ENCODE measurements at regions not wholly inside any gene's neighbourhood (a gene's known extent, or its start where the extent isn't known, plus 50 kb on each side); places are given as distances from the start of the nearest gene placed in this dataset.
A peak's percentile ranks its signal among the peaks of the same experiment; 100 is the strongest.

DNA sequence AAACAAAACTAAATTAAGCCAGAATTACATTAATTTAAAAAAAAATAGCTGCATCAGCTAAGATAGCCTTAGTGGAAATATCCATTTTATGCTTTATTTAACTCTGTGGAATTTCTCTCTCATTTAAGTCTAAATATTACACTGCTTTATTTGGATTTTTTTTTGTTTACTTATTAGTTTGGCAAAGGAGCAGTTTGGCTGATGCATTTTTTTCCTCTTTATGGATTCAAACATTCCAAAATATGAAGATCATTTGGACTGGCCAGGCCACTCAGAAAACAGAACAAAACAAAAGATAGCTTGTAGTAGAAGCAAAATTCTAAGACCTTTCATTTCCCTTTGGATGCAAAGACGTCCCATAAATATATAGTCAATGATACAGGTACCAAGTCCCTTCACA lies 707.3 kb upstream of the UBE2E2 start:
- DNase-seq = no peak

DNA sequence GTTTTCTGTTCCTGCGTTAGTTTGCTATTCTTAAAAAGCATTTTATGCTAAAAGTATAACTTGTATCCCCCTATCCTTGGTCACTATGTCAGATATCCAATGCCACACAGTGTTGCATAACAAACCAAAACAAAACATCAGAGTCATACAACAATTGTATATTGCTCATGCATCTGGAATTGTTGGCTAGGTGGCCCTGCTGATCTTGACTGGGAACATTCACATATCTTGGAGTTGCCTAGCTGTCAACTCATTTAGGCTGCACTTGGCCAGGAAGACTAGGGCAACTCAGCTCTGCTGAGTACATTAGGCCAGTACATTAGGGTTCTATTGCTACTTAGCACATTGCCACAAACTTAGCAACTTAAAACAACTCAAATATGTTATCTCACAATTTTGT lies 706.5 kb upstream of the UBE2E2 start:
- DNase-seq = no peak

DNA sequence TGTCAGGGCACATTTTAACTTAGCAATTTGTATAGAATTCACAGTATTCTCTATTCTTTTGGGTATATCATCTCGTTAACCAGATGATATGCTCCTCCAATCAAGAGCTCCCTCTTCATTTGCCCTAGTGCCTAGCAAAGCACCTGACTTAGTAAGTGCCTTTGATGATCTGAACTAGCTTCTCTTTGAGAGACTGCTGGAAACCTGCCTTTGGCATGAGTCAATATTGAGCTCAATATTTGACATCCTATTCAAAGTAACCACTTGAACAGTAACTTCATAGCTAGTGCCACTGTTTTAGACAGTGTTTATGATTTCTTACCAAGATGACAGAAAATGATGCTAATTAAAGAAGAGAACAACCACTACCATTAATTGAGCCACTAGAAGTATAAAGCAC lies 696.3 kb upstream of the UBE2E2 start:
- DNase-seq = no peak

DNA sequence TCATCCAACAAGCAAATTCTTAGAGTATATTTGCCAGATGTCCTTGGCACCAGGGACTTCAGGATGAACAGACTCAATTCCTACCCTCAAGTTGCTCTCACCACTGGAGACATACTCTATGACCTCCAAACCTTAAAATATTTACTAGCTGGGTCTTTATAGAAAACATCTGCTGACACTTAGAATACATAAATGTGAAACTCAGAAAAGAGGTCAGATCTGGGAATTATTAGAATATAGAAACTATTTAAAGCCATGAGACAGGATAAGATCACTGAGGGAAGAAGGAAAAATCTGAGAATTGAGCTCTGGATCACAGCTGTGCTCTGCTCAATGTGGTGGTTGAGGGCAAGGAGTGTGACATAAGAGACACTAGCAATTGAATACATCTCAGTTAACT lies 695.4 kb upstream of the UBE2E2 start:
- no peak for DNase-seq

DNA sequence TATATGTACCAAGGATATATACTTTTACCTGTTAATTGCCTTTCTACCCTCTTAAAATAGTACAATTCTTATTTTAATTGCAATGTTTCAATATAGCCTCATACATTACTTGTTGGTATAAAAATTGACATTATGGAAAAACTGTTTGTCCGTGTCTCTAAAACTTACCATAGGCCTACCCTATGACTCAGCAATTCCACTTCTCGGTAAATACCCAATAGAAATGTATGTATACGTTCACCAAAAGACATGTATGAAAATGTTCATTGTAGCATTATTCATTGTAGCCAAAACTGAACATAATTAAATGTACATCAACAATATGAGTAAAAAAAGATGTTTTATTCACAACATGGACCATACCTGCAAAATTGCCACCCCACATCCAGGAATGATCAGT lies 679.2 kb upstream of the UBE2E2 start:
- no peak for DNase-seq

DNA sequence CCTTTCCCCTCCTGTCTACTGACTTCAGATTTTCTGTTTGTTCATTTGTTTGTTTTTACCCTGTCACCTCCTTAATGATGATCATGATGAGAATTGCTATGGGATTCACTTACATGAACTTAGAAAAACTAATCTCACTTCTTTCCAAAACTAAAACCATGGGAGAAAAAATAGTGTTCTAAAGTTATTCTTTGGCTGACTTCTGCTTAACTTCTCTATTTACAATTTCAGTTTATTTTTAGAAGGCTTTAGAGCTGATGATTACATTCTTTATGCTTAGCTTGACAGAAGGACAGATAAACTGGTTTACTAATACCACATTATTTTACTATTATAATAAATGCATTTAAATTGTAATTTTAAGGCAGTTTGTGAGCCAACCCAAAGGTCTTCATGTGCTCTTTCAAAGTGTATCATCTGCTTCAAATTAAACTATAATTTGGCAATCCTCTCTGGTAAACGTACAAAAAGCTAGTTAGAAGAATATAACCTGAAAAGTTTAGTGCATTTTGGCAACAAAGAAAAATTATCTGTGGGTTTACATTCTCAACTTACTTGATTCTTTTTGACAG lies 676.8 kb upstream of the UBE2E2 start:
- DNase-seq = no peak

DNA sequence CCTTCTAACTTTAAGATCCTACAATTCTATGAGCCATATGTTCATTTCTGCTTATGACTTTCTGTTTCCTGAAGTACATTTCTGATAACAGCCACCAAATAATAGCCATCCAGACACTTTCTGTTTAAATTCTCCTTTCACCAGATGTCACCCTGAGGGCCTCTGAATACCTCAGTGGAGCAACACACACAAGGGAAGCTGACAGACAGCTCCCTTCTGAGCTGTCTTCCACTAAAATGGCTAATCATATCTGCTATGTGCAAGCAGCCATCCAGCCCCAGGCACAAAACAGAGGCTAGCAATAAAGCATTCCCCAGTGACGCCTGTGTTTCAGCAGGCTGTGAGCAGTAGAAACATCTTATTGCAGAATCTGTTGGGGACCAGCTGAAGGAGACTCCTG lies 666.6 kb upstream of the UBE2E2 start:
- DNase-seq = no peak

DNA sequence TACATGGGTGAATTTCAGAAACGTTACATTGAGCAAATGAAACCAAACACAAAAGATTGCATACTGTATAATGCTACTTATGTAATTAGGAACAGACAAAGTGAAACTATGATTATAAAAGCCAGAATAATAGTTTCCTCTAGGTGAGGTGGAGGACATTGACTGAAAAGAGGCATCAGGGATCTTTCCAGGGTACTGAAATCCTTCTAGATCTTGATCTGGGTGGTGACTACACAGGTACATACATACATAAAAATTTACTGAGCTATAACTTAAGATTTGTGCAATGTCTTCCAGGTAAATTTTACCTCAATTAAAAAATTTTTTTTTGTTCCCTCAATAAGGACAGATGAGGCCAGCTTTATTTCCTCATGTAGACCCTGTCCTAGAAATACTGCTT lies 665.6 kb upstream of the UBE2E2 start:
- no peak for DNase-seq

DNA sequence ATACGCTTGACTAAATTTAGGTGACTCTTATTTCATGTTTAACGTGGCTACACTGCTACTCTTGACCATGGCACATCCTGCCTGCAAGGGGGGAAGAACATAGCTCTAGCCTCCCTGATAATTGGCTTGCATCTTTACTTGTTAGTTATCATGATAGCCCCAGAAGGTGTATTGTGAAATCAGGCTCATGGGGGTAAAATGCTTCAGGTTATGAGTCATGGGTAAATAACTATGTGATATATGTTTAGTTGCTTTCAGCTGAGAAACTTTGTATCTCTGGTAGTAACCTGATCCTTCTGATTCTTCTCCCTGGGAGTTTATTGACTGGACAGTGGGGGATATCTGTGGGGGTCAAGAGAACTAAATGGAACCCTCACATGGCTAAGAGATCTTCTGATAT lies 660.8 kb upstream of the UBE2E2 start:
- DNase-seq = no peak

DNA sequence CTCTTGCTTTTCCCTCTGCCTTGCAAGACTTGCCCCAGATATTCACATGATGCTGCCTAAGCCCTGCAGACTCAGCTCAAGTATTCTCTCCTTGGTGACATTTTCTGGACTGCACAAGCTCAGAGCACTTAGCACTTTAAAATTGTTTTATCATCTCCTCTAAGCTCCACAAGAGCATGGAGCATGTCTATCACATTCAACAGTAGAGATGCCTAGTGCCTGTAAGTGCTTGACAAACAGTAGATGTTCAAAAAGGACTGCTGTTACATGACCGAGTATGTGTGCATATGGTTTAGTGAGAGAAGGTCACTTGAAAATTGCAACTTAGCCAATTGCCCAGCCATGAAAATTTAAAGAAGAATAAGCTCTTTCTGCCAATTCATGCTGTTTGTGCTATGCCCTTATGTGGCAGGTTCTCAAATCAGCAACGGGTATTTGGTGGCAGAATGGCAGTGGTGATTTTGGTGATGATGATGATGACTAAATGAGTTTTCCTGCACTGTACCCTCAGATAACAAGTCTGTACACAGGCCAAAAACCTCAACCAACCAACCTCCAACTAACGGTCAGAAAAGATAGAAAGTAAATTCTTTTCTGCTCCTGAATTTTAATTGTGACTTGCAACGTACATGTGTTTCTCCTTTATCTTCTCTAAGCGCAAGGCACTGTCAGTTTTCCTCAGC lies 647.2 kb upstream of the UBE2E2 start:
- DNase-seq = no peak

DNA sequence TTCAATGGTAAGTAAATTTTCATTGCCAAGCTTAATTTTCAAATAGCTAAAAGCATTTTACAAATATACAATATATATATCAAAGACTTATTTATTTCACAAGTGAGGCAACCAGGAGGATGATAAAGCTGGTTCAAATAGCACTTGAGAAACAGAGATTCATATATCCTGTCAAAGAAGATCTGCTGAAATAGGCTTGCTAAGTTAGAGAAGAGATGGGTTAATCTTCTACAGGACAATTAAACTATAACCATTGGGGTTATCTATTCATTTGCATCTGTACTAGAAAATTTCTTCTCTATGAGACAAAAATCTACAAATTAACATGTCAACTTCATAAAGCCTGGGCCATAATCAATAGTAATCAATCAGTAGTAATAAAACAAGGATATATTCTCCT lies 637.7 kb upstream of the UBE2E2 start:
- DNase-seq = no peak

DNA sequence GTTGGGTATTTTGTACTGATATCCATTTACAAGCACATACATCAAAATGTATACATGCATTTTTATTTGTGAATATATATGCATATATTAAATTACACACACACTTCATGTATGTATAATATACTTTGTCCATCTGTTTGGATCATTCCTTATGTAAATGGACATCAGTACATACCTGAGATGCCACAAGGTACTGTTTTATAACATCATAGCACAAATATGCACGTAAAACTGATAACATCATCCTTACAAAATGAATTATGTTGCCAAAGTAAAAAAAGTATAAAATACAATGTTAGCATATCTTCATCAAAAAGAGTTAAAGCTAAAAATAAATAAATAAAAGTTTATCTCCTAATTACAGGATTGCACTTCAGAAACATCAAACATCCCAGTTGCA lies 634.8 kb upstream of the UBE2E2 start:
- DNase-seq = no peak

DNA sequence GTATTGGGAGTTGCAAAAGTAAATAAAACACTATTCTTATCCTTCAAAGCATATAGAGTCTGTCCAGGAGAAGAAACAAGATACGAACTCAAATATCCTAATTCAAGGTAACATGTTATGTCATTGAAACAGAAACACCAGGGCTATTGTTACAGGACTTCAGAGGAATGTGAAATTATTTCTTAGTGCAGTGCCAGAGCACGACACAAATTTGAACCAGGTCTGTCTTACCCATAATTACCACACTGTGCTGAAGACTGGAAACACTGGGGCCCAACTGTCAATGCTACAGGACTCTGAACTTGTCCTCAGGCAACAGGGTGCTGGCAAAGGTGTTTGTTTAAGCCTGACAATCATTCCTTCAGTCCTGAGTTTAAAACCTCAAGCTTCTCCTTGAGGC lies 633.6 kb upstream of the UBE2E2 start:
- DNase-seq = no peak

DNA sequence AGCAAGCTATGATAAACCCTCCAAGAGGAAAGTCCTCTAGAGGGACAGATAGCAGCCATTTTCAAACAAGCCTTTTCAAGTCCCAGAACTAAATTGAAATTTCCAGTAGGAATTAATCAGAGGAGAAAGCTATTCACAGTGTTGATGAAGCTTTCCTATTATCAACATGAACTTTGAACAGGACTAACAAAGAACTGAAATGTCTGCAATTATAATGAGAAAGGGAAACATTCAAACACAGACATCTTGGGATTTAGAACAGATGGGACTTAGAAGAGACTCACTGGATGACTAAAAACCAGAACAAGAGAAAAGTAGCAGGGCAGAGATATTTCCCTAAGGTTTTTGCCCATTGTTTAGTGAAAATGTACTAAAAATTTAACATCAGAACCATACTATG lies 622.1 kb upstream of the UBE2E2 start:
- no peak for DNase-seq

DNA sequence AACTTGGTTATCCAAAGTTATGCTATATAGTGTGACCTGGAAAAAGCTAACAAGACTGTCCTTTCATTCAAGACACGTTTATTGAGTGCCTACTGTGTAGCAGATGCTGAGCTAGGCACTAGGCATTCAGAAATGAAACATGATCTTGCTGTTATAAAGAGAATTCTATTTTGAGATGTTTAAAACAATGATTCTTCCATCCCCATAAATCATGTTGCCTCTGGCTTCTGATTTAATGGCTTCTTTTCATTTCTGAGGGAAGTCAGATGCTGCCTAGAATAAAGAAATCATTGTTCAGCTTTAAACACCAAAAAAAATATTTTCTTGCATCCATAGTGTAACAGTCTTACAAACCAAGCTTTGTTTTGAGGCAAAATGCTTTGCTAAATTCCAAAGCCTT lies 620.9 kb upstream of the UBE2E2 start:
- DNase-seq = no peak

DNA sequence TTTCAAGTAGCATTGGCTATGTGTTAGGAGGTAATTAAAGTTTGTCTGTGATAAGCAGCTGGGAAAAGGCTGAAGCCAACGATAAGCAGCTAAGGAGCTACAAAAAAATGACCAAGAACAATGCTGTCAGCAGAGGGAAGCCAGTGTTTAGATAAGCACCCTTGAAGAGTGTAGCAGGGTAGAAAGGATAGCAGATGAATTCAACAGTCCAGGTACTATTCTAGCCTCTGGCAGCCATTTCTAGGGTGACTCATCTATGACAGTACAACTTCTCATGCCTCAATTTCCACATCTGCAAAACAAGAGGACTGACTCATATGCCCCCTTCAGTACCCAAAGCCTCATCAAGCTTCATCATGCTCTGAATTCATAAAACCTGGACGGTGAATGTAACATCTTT lies 617.6 kb upstream of the UBE2E2 start:
- DNase-seq = peak; percentile 17 to 39

DNA sequence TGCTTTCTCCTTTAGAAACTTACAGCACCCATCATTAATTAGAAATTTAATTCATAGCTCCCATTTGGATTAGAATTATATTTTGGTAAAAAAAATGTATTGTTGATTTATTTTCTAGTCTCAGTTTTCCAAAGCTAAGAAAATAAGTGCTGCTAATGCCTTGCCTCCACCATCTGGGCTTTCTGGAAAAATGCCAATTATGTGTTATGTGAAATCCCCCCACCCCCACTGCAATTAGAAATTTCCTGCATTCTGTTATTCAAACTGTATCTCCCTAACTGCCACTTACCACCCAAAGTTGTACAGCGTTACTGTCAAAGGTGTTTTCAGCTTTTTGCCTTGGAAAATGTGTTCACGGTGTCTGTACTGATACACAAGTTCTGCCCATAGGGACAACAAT lies 617.2 kb upstream of the UBE2E2 start:
- DNase-seq = peak; percentile 32 to 76

DNA sequence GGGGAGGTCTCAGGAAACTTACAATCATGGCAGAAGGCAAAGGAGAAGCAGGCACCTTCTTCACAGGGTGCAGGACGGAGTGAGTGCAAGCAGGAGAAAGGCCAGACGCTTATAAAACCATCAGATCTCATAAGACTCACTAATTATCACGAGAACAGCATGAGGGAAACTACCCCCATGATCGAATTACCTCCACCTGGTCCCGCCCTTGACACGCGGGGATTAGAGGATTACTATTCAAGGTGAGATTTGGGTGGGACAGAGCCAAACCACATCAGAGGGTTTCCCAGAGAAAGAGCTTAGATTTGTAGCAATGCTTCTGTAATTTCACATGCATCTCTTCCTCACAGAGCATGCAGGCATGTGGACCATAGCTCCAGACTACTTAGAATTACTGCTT lies 615.7 kb upstream of the UBE2E2 start:
- DNase-seq = no peak

DNA sequence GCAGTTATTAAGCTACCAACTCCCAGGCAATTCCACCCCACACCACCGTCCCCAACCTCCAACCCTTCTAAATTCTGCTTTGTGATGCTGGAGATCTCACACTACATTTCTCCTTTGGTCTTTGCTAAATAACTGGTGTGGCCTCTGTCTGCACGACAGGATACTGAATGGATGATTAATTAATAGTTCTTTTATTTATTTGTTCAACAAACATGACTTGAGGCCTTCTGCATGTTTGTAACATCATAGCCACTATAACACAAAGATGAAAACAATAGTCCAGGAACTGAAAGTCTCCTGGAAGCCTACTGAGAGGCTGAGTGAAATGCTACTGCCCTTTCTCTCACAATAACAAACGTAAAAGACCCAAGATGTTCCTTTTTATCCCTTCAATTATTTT lies 609.5 kb upstream of the UBE2E2 start:
- no peak for DNase-seq

DNA sequence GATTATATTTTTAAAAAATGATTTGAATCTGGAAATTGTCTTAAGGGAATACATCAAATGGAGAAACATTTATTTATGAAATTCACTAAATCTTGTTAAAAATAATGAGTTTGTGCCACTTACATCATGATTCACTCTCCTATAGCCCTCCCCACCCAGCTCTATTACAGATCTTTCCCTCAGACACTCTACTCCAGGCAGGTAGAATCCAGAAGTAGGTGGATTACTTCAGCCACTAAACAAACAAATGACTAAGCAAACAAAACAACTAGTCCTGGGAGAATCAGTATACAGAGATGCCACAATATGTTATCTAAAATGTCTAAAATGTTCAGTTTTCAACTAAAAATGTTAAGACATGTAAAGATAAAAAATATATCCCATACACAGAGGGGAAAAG lies 608.1 kb upstream of the UBE2E2 start:
- no peak for DNase-seq

DNA sequence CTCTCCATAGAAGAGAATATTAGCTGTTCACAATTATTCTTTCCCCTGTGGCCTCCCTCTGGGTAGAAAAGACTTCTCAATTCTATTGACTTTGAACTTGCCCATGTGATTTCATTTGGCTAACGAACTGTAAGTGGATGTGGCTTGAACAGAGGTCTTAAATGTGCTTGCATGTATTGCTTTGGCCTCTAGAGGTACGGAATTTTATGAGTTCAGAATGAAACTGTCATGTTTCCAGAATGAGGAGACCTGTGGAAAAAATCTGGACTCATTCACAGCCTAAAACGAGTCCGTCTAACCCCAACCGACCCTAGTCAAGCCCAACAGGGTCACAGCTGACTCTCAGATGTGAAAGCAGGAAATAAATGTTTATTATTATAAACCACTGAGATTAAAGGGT lies 596.7 kb upstream of the UBE2E2 start:
- no peak for DNase-seq

DNA sequence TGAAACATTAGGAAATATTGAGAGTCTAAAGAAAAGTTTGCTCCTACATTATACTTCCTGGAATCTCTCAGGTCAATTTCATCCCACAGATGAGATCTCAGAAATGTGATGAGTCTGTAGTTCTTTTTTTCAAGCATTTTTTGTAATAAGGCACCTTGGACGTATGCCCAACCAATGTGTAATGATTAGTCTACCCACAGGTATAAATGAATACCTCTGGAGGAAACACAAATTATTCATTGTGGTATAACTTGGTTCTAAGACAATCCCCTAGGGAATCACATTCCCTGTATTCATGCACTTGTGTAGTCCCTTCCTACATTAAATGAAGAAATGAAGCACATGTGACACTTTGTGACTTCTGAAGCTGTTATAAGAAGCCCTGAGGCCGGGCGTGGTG lies 596.2 kb upstream of the UBE2E2 start:
- no peak for DNase-seq

DNA sequence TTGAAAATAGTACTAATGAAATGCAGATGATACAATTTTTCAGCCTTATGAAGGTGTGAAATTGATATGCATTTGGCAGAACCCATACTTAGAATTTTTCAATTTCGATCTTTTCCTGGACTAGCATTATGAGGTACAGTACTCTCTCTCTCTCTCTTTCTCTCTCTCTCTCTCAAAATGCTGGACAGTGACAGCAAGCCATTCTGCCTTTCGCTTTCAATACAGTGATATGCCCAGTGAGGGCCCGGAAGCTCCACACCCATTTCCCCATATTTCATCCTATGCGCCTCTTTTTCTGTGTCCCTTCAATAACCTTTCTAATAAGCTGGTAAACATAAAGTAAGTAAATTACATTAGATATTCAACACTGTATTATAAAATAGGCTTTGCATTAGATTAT lies 595.0 kb upstream of the UBE2E2 start:
- no peak for DNase-seq

DNA sequence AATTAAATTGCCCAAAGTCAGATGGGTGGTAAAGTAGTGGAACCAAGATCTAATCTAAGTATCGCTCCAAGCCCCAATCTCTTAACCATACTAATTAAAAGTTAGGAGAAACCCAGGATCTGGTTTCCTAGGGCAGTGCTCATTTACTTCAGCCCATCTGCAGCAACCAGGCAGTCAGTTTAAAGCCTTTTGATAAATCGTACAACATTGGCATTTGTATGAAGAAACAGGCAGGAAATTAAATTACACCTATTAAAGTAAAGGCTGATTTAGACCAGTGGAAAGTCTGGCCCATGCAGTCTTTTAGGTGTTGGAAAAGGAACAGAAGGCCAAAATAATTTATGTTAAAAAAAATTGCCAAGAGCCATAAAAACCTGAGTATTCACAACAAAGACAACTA lies 594.4 kb upstream of the UBE2E2 start:
- no peak for DNase-seq

DNA sequence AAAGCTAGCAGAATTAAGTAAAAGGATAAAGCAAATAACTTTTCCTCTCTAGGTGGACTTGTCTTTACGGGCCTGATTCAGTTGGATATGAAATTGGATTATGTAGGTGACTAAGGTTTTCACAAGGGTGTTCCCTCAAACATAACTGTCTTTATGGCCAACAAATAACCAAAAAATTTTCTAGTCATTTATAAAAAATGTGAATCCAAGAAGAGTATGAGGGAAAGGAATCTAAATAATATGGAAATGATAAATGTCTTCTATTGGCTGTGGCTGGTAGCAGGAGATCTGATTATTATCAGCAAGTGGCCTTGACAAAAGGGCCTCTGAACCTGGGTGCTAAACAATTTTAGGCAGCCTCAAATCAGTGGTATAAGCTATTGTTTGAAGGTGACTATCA lies 594.0 kb upstream of the UBE2E2 start:
- DNase-seq = no peak

DNA sequence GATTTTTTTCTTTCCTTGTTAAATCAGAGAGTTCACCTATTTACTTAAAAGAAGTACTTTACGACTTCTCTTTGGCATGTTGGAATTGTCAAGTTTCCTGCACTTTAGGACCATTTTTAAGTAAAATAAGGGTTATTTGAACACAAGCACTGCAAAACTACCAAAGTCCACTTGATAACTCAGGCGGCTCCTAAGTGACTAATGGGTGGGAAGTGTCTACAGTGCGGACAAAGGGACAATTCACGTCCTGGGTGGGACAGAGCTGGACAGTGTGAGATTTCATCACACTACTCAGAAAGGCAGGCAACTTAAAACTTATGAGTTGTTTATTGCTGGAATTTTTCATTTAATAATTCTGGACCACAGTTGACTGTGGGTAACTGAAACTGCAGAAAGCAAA lies 590.2 kb upstream of the UBE2E2 start:
- DNase-seq = no peak

Data from NCI-H446 (cell line).